GM19239 (cell line): ENCODE measurements at regions not wholly inside any gene's neighbourhood (a gene's known extent, or its start where the extent isn't known, plus 50 kb on each side); places are given as distances from the start of the nearest gene placed in this dataset.

Experiments used
- DNase-seq: peaks from one replicate; pipeline ENCODE4 v3.0.0; 2011; ENCODE audit warnings: low spot score; ENCODE audit not compliant: insufficient read length
- FAIRE-seq: peaks from 2 replicates; lab custom pipeline; 2011; peaks lifted over from hg19 to GRCh38; lab: Jason Lieb, UNC

GRCh38 chr2:217431577-217432269, 571.1 kb downstream of the TNS1 start:
- no peak for FAIRE-seq

GRCh38 chr2:217430916-217431576, 571.2 kb upstream of the TNP1 start:
- no peak for FAIRE-seq
- DNase-seq: no peak

More at GRCh38 chr2:217431577-217432269, 571.1 kb downstream of the TNS1 start:
- DNase-seq: no peak

DNA sequence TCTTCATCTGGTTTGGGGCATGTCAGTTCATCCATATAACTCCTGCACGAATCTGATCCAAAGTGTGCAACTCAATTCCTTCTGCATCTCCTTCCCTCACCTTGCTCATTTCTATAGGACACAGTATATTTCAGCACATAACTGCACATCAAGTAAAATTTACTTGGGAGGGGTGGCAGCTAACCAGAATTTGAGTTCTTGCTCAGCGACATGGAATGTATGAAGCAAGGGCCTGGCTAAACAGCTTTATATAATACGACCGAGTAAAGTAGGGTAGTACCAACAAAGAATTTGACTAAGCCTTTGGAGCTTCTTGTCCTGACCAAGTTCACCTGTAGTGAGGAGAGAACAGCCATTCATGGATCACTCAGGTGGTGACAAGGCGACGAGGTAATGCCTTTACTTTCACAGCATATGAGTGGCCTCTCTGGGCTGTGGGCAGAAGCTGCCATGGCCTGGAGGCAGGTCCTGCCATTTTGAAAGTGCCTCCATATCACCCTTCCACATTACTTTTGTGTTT, 570.2 kb upstream of the TNP1 start:
- DNase-seq (no peak), FAIRE-seq (no peak)

GRCh38 chr2:217421834-217422233, 562.0 kb upstream of the TNP1 start:
- no peak for FAIRE-seq

GRCh38 chr2:217420854-217421253, 561.0 kb upstream of the TNP1 start:
- no peak for DNase-seq
- FAIRE-seq: no peak

More at GRCh38 chr2:217421834-217422233, 562.0 kb upstream of the TNP1 start:
- DNase-seq: no peak

- no peak for FAIRE-seq
- DNase-seq: no peak
Observed at GRCh38 chr2:217419055-217419671, 559.3 kb upstream of the TNP1 start.

GRCh38 chr2:217418544-217418943, 558.7 kb upstream of the TNP1 start:
- DNase-seq (no peak), FAIRE-seq (no peak)

DNA sequence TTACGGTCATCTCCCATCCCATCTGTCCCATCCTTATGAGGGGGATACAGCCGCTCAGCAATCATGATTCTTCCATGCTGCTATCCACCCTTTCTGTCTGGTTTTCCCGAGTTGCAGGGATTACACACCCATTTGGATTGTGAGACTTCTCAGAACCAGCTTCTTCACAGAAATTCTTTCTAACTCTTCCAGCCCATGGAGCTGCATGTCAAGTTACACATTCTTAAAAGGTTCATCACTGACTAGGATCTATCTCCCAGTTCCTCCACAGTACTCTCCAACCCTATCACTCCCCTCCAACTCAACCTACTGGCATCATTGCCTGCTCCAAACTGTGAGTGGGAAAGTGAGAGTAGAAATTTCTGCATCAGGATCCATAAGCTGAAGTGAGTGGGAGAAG, 558.2 kb upstream of the TNP1 start:
- DNase-seq (no peak), FAIRE-seq (no peak)

DNA sequence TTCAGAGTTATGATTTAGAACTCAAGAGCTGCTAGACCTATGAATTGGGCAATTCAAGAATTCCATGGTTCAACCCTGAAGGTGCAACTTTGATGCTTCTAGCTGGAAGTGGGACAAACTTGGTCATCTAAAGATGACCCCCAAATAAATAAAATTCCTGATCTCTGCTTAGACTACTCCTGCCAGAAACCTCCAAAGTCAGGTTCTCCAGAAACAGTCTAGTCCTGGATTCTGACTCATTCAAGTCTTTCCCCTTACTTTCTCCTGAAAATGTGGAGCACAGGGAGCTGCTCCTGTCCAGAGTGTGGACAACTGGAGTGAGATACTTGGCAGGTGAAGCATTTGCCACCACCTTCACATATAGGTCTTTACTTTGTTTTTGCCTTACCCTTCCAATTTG, 557.7 kb upstream of the TNP1 start:
- DNase-seq (no peak), FAIRE-seq (no peak)

DNA sequence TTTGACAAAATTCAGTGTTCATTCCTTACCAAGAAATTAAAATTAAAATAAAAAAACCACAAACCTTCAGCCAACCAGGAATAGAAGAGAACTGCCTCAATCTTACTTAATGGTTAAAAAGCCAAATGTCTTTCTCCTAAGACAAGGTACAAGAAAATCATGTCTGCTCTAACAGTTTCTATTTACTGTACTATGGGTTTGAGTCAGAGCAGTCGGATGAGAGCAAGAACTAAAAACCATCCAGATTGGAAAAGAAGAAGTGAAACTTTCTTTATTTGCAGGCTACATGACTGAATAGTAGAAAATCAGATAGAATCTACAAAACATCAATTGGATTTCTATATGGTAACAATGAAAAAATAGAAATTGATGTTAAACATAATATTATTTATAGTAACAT, 555.5 kb upstream of the TNP1 start:
- DNase-seq: no peak
- no peak for FAIRE-seq

DNA sequence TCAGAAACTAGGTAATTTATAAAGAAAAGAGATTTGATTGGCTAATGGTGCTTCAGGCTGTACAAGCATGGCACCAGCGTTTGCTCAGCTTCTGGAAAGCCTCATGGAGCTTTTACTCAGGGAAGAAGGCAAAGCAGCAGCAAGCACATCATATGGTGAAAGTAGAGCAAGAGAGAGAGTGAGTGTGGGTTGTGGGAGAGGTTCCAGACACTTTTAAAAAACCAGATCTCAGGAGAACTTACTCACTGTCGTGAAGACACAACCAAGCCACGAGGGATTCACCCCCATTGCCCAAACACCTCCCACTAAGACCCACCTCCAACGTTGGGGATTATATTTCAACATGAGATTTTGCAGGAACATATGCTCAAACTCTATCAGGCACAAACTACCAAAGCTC, 554.6 kb upstream of the TNP1 start:
- DNase-seq (no peak), FAIRE-seq (no peak)

- FAIRE-seq (no peak), DNase-seq (no peak)
Observed at GRCh38 chr2:217413193-217413592, 553.3 kb upstream of the TNP1 start.

DNA sequence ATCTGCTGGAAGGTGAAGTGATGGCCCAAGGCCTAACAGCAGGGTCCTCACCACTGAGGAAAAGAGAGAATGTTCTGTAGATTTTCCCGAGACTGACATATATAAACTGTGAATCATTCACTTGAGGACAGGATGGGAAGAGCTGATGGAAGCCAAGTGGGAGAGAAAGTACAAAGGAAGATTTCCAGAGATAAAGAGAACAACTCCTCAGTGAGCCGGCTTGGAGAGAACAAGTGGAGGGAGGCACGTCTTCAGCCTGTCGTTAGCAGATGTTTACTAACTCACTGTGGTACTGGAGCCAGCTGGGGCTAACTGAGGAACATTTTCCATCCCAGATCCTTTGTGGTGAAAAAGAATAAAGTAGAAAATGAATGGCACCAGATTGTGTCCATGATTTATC, 552.9 kb upstream of the TNP1 start:
- DNase-seq (no peak), FAIRE-seq (no peak)

- FAIRE-seq: no peak
- no peak for DNase-seq
Observed at GRCh38 chr2:217412277-217412676, 552.4 kb upstream of the TNP1 start.

DNA sequence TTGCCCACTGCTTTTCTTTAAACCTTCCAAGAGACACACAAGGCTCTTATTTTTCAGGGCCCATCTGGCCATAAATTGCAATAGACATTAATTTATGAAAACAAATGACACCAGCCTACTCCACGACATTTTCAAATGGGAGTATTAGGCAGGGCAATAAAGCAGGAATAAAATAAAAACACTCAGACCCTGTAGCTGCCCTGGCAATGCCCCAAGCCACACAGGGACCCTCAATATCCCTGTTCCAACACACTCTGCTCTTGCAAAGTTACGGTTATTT, 550.8 kb upstream of the TNP1 start:
- FAIRE-seq: no peak
- DNase-seq: no peak

- DNase-seq (no peak), FAIRE-seq (no peak)
Observed at GRCh38 chr2:217409949-217410680, 550.3 kb upstream of the TNP1 start.

DNA sequence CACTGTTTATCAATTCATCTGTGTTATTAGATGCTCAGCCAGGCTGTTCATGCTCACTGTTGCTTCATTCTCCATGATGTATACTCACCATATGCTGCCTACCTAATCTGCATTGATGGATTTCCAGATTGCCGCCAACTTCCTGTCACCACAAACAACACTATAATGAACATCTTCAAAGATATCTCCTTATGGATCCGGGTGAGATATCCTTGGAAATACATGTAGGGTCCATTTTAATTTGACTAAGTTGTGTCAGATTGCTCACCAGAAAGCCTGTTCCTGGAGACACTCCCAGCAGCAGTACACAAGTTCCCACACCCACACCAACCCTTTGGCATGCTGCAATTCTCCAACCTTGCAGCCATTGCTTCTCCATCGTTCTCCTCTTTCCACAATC, 547.5 kb upstream of the TNP1 start:
- no peak for FAIRE-seq

GRCh38 chr2:217404236-217404760, 544.4 kb upstream of the TNP1 start:
- FAIRE-seq (no peak), DNase-seq (no peak)

More for the DNA sequence above, 547.5 kb upstream of the TNP1 start:
- DNase-seq: no peak

DNA sequence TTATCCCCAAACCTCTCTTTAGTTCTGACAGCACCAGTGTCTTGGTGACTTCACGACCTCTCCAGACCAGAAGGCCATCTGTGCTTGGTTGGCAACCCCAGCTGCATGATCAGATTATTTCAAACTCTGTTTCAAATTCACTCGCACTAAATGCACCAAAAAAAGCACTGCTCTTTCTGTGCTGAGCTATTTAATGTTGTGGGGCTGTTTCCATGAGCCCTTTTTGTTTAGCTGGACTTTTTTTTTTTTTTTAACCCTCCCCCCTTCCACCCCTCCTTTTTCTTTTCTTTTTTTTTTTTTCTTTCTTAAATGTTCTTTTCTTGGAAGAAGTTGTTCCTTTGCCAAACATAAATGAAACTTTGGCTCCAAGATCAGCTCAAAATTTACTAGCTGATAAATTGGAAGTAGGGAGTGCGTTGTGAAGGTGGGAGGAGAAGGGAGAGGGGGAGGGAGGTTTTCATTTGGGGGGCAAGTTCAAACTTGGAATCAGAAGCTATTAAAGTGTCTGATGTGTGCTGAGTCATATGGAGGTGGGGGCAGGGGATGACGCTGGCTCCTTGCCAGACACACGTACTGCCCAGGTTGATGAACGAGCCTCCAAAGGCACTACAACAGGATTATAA, 543.0 kb upstream of the TNP1 start:
- no peak for FAIRE-seq
- no peak for DNase-seq

DNA sequence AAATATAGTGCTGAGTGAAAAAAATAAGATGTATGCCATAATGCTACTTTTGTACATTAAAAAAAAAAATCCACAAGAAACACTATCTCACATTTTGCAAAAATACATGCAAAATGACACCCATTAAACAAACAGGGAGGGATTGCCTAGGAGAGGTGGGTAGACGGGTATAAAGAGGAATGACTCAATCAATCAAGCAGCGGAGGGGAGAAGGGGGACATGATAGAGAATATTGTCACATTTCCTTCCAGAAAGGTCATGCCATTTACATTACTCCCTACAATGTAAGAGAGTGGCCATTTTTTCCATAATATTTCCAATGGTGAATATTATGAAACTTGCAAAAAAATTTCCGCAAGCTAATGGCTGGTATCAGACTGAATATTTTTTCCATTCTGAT, 542.3 kb upstream of the TNP1 start:
- no peak for FAIRE-seq

More for the DNA sequence above, 542.3 kb upstream of the TNP1 start:
- DNase-seq: no peak
